Neutrophil (primary cell): ENCODE measurements at regions not wholly inside any gene's neighbourhood (a gene's known extent, or its start where the extent isn't known, plus 50 kb on each side); places are given as distances from the start of the nearest gene placed in this dataset.
"Not testable (repeated sequence)": the region's sequence is repeated elsewhere in the genome, so short reads cannot be mapped to it uniquely, and the experiment has no call there.

Experiments
- H3K27ac ChIP-seq: fragments of 200-600 bp; sonication (generic); 2 replicates; pipeline ENCODE4 v1.5.1; 2016; ENCODE audit warnings: mild to moderate bottlenecking, moderate library complexity
- H3K27me3 ChIP-seq: fragments of 200-600 bp; sonication (generic); 2 replicates; pipeline ENCODE4 v1.6.0; 2016; ENCODE audit warnings: mild to moderate bottlenecking
- H3K36me3 ChIP-seq: fragments of 200-600 bp; sonication (generic); 2 replicates; pipeline ENCODE4 v1.5.1; 2017
- H3K4me1 ChIP-seq, 2 experiments: fragments of 200-600 bp in 1 of 2; sonication (generic) in 1 of 2; 1 replicate in 1 of 2; 2 replicates in 1 of 2; pipeline versions ENCODE4 v1.5.1 to v1.6.1; 2013 to 2016; ENCODE audit warnings: low read depth in 1 of 2, low read length in 1 of 2, mild to moderate bottlenecking in 1 of 2, moderate library complexity in 1 of 2; ENCODE audit not compliant: control insufficient read depth in 1 of 2, insufficient read depth in 1 of 2
- H3K4me3 ChIP-seq, 2 experiments: fragments of 200-600 bp in 1 of 2; sonication (generic) in 1 of 2; 1 replicate in 1 of 2; 2 replicates in 1 of 2; pipeline ENCODE4 v1.5.1; 2013 to 2016; ENCODE audit warnings: low read depth in 1 of 2, low read length in 1 of 2, mild to moderate bottlenecking in 1 of 2, moderate library complexity in 1 of 2
- H3K9me3 ChIP-seq: fragments of 200-600 bp; sonication (generic); 2 replicates; pipeline ENCODE4 v1.5.1; 2016
- TF ChIP-seq, protein P1 (sequence below): fragments of 200-600 bp; sonication (generic); IDR thresholded peaks from 2 replicates; pipeline ENCODE4 v1.5.1; 2016; ENCODE audit warnings: antibody characterized with exemption

DNA sequence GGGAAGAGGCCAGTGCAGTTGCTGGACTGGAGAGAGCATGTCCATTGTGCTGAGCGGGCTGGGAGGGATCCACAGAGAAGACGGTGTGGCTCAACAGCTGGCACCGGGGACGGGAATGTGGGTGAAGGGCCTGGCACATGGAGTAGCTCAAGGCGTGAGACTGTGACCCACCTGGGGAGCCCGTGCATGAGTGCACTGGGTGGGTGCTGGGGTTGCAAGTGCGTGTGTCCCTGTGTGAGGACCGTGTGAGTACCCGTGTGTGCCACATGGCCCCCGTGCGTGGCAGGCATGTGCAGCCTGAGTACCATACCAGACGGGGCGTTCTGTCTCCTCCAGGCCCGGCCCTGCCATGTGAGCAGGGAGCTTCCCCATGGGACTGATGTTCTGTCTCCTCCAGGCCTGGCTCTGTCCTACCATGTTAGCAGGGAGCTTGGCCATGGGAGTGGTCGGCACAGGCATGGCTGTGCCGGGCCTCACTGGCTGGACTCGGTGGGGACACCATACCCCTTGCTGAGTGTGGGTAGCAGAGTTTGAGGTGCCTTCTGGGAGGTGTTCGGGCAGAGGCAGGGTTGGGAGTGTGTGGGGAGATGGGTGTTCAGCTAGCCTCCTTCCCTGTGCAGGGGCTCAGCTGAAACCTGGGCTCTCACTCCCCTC, 234.4 kb downstream of the TMEM121 start:
- Histone ChIP-seq H3K4me3 (no peak overlapping the region), H3K36me3 (no peaks in the 10 kb centered on the region), H3K9me3 (no peaks in the 10 kb centered on the region), H3K27me3 (no peaks in the 10 kb centered on the region), H3K4me1 (no peaks in the 10 kb centered on the region), H3K27ac (no peak overlapping the region)
- TF ChIP-seq, protein P1, sequence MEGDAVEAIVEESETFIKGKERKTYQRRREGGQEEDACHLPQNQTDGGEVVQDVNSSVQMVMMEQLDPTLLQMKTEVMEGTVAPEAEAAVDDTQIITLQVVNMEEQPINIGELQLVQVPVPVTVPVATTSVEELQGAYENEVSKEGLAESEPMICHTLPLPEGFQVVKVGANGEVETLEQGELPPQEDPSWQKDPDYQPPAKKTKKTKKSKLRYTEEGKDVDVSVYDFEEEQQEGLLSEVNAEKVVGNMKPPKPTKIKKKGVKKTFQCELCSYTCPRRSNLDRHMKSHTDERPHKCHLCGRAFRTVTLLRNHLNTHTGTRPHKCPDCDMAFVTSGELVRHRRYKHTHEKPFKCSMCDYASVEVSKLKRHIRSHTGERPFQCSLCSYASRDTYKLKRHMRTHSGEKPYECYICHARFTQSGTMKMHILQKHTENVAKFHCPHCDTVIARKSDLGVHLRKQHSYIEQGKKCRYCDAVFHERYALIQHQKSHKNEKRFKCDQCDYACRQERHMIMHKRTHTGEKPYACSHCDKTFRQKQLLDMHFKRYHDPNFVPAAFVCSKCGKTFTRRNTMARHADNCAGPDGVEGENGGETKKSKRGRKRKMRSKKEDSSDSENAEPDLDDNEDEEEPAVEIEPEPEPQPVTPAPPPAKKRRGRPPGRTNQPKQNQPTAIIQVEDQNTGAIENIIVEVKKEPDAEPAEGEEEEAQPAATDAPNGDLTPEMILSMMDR = no peak

DNA sequence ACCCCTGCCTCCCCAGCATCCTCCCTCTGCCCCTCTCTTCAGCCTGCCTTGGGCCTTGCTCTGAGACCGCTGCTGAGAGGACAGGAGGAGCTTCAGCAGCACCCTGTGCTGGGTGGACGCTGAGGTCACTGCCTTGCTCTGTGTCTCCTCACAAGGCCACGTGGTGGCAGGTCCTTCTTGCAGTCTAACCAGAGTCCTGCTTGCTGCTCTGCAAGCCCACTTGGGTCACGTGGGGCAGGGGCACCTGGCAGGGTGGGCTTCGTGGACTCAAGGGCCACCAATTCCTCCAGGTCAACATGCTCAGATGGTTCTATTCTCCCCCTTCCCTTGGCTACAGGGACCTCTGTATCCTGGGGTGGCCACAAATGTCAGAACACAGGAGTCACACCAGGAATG, 235.0 kb downstream of the TMEM121 start:
- not testable (repeated sequence) for H3K4me1 ChIP-seq, H3K27ac ChIP-seq, H3K27me3 ChIP-seq, H3K36me3 ChIP-seq, H3K9me3 ChIP-seq, H3K4me3 ChIP-seq

DNA sequence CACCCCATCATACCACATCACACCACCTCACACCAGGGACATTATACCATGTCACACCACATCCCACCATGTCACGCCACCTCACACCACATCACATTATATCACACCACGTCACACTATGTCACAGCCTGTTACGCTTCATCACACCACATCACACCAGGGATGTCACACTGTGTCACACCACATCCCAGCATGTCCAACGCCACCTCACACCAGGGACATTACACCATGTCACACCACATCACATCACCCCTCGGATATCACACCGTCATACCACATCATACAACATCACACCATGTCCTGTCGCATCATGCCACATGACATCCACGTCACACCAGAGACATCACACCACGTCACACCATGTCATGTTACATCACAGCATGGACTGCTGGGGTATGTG, 235.5 kb downstream of the TMEM121 start:
- TF ChIP-seq, protein P1 = no peak
- Histone ChIP-seq H3K36me3 (no peaks in the 10 kb centered on the region), H3K4me1 (no peaks in the 10 kb centered on the region), H3K4me3 (no peak overlapping the region), H3K9me3 (no peaks in the 10 kb centered on the region), H3K27me3 (no peaks in the 10 kb centered on the region), H3K27ac (no peak overlapping the region)

DNA sequence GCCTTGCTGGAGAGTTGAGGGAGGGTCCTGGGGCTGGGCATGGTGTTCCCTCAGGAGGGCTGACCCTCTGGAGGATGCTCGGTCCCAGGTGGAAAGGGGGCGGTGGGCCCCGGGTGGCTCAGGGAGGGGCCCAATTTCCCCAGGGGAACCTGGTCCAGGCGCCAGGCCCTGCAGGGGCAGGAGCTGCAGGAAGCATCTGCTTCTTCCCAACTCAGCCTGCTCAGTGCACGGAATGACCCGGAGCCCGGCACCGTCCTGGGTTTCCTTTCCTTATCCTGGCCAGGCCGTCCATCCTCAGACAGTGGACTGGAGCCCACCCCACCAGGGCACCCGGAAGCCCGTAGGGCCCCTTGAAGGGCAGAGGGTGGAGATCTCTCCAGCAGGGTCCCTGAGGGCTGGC, 235.9 kb downstream of the TMEM121 start:
- H3K9me3 ChIP-seq, H3K36me3 ChIP-seq, H3K27ac ChIP-seq, H3K4me3 ChIP-seq, H3K4me1 ChIP-seq, H3K27me3 ChIP-seq: not testable (repeated sequence)

DNA sequence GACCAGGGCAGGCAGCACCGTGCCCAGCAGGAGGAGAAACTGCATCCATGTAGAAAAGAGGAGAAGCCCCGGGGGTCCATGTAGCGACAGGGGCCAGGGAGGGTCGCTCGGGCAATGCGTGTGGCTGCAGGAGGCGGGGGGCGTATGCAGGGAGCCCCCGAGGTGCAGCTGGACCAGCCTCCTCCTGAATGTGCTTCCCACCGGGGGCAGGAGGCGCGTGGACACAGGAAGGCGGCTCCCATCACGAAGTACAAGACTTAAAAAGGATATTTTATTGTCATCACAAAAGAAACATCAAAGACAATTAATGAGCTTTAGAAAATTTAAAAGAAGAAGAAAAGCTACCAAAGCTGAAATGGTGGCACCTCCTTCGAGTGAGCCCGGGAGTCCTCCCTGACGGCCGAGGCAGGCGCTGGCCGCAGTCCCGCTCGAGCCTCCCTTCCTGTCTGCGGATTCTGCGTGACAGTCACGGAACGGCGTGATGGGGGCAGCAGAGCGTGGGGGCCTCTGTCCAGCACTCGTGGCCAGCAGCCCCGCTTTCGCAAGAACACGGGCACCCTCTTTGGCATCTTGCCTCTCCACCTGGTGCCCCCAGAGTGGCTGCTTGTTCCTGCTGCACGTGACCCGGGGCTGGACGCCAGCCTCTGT, 238.0 kb downstream of the TMEM121 start:
- H3K36me3 ChIP-seq, H3K9me3 ChIP-seq, H3K27ac ChIP-seq, H3K4me3 ChIP-seq, H3K27me3 ChIP-seq, H3K4me1 ChIP-seq: not testable (repeated sequence)

DNA sequence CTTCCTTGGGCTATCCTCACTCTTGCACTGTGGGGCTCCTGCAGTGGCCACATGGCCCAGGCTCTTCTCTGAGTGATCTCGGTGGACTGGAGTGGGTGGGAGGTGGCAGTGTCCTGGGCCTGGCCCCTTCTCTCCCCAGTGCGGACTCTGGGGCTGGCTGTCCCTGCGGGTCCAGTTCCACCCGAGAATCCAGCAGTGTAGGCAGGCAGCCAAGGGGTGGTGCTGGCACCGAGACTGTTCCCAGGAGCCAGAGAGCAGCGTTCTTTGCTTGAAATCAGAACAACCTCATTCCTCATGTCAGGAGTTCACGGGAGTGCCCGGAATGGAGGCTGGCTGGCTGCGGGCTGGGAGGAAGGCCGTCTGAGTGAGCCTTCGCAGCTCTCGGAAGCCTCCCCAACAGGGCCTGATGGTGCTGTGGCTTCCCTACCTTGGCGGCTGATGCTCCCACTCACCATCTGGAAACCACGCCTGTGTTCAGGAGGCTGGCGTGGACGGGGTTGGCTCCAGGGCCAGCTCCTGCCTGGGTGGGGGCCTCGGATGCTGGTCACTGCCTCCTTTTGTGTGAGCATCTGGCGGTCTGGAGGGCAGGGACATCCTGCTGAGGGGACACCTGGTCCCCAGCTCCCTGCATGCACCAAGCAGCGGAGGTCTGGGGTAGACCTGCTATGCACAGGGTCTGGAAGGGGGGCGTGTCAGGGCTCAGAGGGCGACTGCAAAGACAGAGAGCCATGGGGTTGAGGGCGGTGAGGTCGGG, 238.9 kb downstream of the TMEM121 start:
- not testable (repeated sequence) for H3K4me1 ChIP-seq, H3K27ac ChIP-seq, H3K36me3 ChIP-seq, H3K4me3 ChIP-seq, H3K9me3 ChIP-seq, H3K27me3 ChIP-seq

DNA sequence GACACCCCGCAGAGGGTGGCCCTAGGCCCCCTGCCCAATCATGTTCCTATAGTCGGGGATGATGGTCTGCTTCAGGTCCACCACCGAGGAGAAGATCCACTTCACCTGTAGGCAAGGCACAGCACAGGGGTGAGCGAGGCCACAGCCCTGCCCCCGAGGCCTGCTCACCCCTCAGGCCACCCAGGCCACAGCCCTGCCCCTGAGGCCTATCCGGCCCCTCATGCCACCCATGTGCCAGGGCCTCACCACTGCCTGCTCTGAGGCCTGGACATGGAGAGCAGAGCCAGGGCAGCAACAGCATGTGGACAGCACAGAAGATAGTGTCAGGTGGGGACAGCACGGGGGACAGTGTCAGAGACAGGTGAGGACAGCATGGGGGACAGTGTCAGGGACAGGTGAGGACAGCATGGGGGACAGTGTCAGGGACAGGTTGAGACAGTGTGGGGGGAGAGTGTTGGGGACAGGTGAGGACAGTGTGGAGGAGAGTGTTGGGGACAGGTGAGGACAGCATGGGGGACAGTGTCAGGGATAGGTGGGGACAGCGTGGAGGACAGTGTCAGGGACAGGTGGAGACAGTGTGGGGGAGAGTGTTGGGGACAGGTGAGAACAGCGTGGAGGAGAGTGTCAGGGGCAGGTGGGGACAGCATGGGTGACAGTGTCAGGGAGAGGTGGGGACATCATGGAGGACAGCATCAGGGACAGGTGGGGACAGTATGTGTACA, 239.7 kb downstream of the TMEM121 start:
- H3K4me1 ChIP-seq = no peaks in the 10 kb centered on the region
- H3K27me3 ChIP-seq = no peaks in the 10 kb centered on the region
- TF ChIP-seq, protein P1 = no peak
- no peaks in the 10 kb centered on the region for H3K36me3 ChIP-seq
- no peaks in the 10 kb centered on the region for H3K9me3 ChIP-seq
- no peak overlapping the region for H3K4me3 ChIP-seq
- no peak overlapping the region for H3K27ac ChIP-seq
